KG1 (cell line): ENCODE measurements at regions not wholly inside any gene's neighbourhood (a gene's known extent, or its start where the extent isn't known, plus 50 kb on each side); places are given as distances from the start of the nearest gene placed in this dataset.

ENCODE experiments used
- DNase-seq: peaks from one replicate; lab custom pipeline; 2025; lab: John Stamatoyannopoulos, UW

DNA sequence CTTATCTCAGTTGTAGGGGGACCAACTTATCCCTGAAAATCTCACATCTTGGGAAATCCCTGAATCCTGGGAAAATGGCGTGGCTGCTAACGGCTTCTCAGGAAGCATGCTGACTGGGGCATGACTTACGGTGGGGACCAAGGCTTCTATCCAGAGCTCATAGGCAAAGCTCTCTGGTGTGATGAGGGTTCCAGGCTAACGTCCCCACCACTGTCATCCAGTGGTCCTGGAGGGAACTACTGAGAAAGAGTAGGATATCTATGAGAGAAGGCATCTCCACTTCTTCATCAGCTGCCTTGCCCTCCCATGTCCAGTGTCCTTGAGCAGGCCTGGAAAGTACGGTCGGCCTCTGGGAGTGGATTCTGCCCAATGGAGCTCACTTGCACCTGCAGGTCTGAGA lies 210.4 kb upstream of the B3GAT1 start:
- DNase-seq, result no peak

GRCh38 chr11:134617360-134617759 lies 205.3 kb upstream of the B3GAT1 start:
- no peak for DNase-seq

GRCh38 chr11:134616038-134616437 lies 204.0 kb upstream of the B3GAT1 start:
- DNase-seq, result no peak

DNA sequence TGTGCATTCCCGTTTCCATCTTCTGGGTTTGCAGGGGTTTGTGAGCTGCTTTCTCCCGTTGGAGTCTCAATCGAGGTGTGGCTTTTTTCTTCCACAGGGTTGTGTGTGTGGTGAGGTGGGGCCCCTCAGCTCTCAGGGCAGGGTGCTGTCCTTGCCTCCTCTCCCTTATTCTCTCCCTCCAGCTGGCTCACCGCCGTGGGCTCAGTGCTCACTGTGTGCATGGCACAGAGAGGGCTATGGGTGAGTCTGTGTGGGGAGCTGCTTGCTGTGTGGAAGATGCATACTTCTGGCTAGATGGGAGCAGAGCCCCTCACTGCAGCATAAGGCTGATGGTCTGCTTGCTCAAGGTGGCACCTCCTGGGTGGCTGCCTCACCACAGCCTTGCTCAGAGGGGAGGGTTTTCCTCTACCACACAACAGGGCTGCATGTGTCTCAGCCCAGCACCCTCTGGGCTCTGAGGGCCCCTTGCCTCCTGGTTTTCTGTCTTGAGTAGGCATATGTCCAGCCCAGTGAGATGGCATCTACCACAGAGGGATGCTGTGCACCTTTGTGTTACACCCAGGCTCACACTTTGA lies 203.1 kb upstream of the B3GAT1 start:
- DNase-seq, result no peak

DNA sequence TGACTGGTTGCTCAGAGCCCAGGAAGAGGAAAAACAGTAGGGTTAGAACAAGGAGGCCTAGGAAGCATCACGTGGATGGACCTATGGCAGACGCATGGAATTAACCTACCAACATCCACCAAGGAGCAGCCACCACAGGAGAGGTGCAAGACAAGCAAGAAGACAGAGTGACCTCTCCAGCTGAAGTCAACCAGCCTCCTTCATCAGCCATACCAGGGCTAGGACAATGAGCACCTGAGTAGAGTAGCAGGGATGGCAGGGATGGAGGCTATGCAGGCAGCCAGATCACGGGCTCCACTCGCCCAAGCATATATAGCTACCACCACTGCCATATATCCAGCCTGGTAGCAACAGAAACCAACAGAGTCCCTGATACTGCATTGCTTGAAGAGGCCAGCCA lies 202.1 kb upstream of the B3GAT1 start:
- DNase-seq, result no peak

- no peak for DNase-seq
Measured at GRCh38 chr11:134613646-134614045, 201.6 kb upstream of the B3GAT1 start.

DNA sequence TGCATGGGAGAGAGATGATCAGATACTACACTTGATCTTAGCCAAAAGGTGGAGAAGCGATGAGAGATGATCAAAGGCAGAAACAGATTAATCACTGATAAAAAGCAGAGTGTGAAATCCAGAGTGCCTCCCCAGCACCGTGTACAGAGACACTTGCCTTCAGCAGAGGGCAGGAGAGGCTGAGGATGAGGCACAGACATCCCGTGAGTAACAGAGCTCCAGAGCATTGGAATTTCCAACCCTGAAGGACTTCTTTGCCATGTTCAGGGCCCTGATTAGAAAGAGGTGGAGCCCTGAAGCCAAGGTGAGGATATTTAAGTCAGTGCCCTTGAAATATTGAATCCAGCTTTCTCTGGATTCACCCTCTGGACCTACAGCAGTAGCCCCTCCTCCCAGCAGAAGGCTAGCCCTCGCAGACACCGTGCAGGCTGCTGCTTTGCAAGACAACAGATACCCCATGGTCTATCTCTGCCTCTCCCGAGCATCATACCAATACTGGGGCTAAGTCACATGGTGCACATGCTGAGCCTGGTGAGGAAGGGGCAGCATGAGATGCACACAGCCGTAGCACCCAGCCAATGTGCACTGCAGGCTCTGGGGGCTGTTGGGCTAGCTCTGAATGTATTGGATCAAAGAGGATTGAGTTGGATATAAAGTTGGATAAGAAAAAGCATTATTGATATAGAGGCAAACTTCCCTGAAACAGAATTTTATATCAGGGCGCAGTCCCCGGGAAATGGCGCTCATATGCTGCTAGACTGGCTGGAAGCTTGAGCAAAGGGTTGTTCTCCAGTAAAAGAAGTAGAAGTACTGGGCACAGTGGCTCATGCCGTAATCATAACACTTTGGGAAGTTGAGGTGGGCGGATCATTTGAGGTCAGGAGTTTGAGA lies 200.3 kb upstream of the B3GAT1 start:
- DNase-seq, result no peak

DNA sequence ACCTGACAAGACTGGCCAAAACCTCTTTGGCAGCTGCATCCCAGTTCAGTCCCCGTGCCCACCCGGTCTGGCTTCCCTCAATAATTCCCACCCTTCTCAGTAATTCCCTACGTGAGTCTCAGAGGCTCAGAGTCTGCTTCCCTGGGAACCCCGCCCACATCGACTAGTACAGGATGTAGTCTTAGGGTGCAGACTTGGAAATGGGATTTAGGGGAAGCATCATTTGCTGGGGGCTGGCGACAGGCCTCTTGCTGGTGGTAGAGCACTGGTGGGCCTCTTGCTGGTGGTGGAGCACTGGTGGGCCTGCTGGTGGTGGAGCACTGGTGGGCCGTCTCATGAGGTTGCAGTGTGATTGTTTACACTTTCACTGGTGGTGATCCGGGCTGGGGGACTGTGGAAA lies 199.5 kb upstream of the B3GAT1 start:
- DNase-seq, result no peak

- no peak for DNase-seq
Measured at GRCh38 chr11:134610116-134610910, 198.3 kb upstream of the B3GAT1 start.

DNA sequence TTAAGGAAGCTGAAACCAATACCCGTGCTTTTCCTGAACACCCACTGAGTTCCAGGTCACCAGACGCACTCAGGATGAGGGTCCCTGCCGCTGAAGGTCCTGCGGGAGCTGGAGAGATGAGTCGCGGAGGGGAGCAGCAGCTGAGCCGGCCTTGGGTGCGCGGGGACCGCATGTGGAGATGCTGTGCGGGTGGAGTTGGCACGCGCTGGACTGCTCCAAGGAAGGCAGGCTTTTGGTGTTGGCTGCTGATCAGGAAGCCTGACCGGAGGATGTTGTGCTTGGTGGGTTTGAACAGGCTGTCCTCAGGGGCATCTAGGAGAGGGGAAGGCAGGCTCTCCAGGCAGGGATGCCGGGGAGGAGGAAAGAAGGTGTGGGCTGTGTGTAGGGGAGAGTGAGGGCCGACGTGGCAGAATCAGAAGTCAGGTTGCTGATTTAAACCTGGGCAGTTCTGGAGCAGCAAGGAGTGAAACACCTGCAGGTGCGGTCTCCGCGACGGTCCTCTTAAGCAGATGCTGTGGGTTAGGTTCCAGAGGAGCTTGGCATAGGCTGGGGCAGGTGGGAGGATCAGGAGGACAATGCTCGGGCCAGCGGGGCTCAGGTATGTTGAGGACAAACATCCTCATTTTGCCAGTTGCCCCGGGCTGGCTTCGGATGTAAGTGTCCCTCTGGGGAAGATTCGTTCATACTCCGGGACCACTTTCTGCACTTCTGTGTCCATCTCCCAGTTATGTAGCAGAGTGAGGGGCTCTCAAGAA lies 197.5 kb upstream of the B3GAT1 start:
- DNase-seq, result no peak

- no peak for DNase-seq
Measured at GRCh38 chr11:134607963-134608750, 196.1 kb upstream of the B3GAT1 start.

GRCh38 chr11:134606251-134606650 lies 194.2 kb upstream of the B3GAT1 start:
- DNase-seq, result no peak

DNA sequence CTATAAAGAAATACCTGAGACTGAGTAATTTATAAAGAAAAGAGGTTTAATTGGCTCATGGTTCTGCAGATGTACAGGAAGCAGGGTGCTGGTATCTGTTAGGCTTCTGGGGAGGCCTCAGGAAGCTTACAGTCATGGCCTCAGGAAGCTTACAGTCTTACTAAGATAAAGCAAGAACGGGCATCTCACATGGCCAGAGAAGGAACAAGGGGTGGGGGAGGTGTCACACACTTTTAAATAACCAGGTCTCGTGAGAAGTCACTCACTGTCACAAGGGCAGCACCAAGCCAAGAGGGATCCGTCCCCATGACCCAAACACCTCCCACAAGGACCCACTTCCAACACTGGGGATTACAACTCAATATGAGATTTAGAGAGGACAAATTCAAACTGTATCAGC lies 192.8 kb upstream of the B3GAT1 start:
- DNase-seq, result no peak

- DNase-seq, result no peak
Measured at GRCh38 chr11:134599299-134599771, 187.3 kb upstream of the B3GAT1 start.

DNA sequence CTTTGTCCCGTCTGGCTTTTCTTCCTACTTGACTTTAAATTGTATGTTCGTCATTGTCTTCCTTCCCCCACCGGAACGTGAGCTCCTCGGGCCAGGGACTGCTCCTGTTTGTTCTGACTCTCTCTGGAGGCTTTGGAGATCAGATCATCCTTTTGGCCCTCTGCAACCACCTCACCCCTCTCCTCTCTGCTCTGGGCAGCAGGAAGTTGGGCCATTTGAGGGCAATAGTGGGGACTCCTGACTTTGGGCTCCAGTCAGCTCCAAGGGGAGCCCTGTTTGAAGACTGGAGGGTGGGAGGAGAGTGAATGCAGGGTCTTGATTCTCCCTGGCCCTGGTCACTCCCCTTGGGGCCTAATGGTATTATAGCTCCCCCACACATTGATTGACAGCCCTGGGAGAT lies 186.3 kb upstream of the B3GAT1 start:
- no peak for DNase-seq

- no peak for DNase-seq
Measured at GRCh38 chr11:134597452-134597851, 185.4 kb upstream of the B3GAT1 start.

DNA sequence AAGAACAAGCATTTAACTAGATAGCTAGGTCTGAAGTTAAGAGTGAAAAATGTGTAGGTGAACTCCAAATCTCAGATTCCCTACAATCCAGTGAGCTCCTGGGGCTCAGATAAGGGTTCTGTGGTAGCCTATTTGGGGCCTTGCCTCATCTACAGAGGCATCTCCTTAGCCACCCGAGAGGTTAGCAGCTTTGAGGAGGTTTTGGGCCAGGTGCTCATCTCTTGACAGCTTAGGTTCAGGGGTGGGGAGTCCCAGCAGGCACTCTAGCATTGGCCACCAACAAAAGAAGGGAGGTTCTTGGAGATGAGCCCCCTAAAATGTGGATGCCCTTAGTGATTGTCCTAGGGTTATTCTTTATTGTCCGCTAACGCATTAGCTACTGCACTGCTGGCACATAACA lies 184.4 kb upstream of the B3GAT1 start:
- no peak for DNase-seq

DNA sequence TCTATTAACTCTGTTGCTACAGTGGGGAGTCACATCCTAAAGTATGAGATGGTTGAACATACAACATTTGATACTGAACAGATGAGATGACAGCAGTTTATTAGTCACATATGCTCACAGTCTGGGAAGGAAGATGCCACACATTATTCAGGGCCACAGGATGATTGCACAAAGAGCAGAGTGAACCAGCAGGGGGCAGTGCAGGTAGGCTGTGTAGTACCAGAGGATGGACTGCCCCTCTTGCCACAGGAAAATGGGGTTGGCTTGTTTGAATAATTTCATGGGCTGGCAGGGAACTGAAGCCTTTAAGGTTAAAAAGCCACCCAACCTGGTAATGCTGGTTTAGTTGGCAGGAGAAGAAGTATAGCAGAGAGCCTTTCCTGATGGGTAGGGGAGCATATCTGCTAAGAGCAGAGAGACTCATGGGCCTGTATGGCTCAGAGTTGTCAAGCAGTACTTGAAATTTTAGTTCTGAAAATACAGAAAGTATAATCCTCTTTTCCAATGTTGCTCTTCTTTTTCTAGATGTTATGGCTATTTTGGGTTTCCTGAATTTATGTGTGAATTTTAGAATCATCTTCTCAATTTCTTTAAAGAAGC lies 180.4 kb upstream of the B3GAT1 start:
- DNase-seq, result no peak

- no peak for DNase-seq
Measured at GRCh38 chr11:134591338-134591737, 179.3 kb upstream of the B3GAT1 start.

- DNase-seq, result no peak
Measured at GRCh38 chr11:134589129-134589528, 177.1 kb upstream of the B3GAT1 start.
